NT2/D1 (cell line): ENCODE measurements at regions not wholly inside any gene's neighbourhood (a gene's known extent, or its start where the extent isn't known, plus 50 kb on each side); places are given as distances from the start of the nearest gene placed in this dataset.

Experiments
- DNase-seq: peaks from one replicate; pipeline ENCODE4 v3.0.0-alpha.2; 2011; ENCODE audit warnings: low read depth, low spot score
- H3K27me3 ChIP-seq: 2 replicates; pipeline ENCODE4 v1.6.0; 2011; ENCODE audit warnings: mild to moderate bottlenecking; ENCODE audit not compliant: insufficient read length, insufficient read depth
- H3K36me3 ChIP-seq: 2 replicates; pipeline ENCODE4 v1.6.1; 2011; ENCODE audit warnings: mild to moderate bottlenecking, low read length, mixed read lengths; ENCODE audit not compliant: insufficient read depth, insufficient read length
- H3K4me1 ChIP-seq: 2 replicates; pipeline ENCODE4 v1.5.1; 2011; ENCODE audit not compliant: insufficient read depth, insufficient read length
- H3K4me3 ChIP-seq: 2 replicates; pipeline ENCODE4 v1.5.1; 2011; ENCODE audit warnings: low read depth; ENCODE audit not compliant: insufficient read length
- H3K9ac ChIP-seq: 2 replicates; pipeline ENCODE4 v1.6.0; 2011; ENCODE audit warnings: low read depth; ENCODE audit not compliant: insufficient read length
- H3K9me3 ChIP-seq: 2 replicates; pipeline ENCODE4 v1.5.1; 2011; ENCODE audit warnings: mild to moderate bottlenecking, low read length; ENCODE audit not compliant: insufficient read depth
- SUZ12 ChIP-seq: IDR thresholded peaks from 2 replicates; pipeline ENCODE4 v1.6.1; 2011; ENCODE audit not compliant: insufficient read length, insufficient read depth; ENCODE audit errors: extremely low read depth
- YY1 ChIP-seq: IDR thresholded peaks from 2 replicates; pipeline ENCODE4 v1.6.1; 2011; ENCODE audit not compliant: insufficient read length, insufficient read depth
- ZNF274 ChIP-seq: IDR thresholded peaks from 2 replicates; pipeline ENCODE4 v1.6.1; 2011; ENCODE audit warnings: mild to moderate bottlenecking, low read depth, low read length

GRCh38 chr9:79857188-79857587 is 285.4 kb downstream of the TLE4 start:
- no peak for DNase-seq
- no peaks in the 10 kb centered on the region for H3K9me3 ChIP-seq
- TF ChIP-seq ZNF274: no peak
- TF ChIP-seq YY1: no peak
- no peak for TF ChIP-seq SUZ12
- no peaks in the 10 kb centered on the region for H3K27me3 ChIP-seq
- H3K4me3 ChIP-seq: no peak overlapping the region
- no peaks in the 10 kb centered on the region for H3K4me1 ChIP-seq
- no peaks in the 10 kb centered on the region for H3K36me3 ChIP-seq
- H3K9ac ChIP-seq: no peak overlapping the region

DNA sequence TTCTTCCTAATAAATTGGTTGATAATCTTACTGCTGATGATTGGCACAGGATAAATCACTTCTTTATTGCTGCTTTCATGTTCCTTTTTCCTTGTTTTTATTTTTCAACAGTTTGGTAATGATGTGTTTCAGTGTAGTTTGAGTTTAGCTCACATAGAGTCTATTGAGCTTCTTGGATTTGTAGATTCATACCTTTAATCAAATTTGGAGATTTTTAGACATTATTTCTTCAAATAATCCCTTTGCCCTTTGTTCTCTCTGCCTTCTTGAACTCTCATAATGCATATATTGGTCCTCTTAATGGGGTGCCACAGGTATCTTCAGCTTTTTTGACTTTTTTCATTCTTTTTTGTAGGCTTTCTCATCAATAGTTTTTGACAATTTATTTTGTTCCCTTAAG is 275.3 kb downstream of the TLE4 start:
- no peak for TF ChIP-seq SUZ12
- TF ChIP-seq ZNF274: no peak
- no peak for TF ChIP-seq YY1
- Histone ChIP-seq H3K9me3 (peaks cover 15% of the 10 kb centered on the region), H3K4me3 (no peak overlapping the region), H3K4me1 (no peaks in the 10 kb centered on the region), H3K9ac (no peak overlapping the region), H3K36me3 (no peaks in the 10 kb centered on the region), H3K27me3 (no peaks in the 10 kb centered on the region)
- DNase-seq: no peak

- Histone ChIP-seq H3K9ac (no peak overlapping the region), H3K27me3 (no peaks in the 10 kb centered on the region), H3K4me1 (no peaks in the 10 kb centered on the region), H3K4me3 (no peak overlapping the region), H3K9me3 (no peaks in the 10 kb centered on the region), H3K36me3 (no peaks in the 10 kb centered on the region)
- no peak for DNase-seq
- no peak for TF ChIP-seq YY1
- no peak for TF ChIP-seq SUZ12
- no peak for TF ChIP-seq ZNF274
Observed at GRCh38 chr9:79829566-79830302, 258.0 kb downstream of the TLE4 start.

GRCh38 chr9:79824265-79824664 is 252.5 kb downstream of the TLE4 start:
- no peaks in the 10 kb centered on the region for H3K4me1 ChIP-seq
- H3K36me3 ChIP-seq: no peaks in the 10 kb centered on the region
- no peak for DNase-seq
- no peaks in the 10 kb centered on the region for H3K27me3 ChIP-seq
- H3K9ac ChIP-seq: no peak overlapping the region
- no peak overlapping the region for H3K4me3 ChIP-seq
- H3K9me3 ChIP-seq: no peaks in the 10 kb centered on the region
- no peak for TF ChIP-seq YY1
- TF ChIP-seq SUZ12: no peak
- no peak for TF ChIP-seq ZNF274

- no peak overlapping the region for H3K4me3 ChIP-seq
- H3K9me3 ChIP-seq: no peaks in the 10 kb centered on the region
- TF ChIP-seq SUZ12 (no peak), YY1 (no peak), ZNF274 (no peak)
- H3K9ac ChIP-seq: no peak overlapping the region
- no peaks in the 10 kb centered on the region for H3K4me1 ChIP-seq
- no peak for DNase-seq
- no peaks in the 10 kb centered on the region for H3K27me3 ChIP-seq
- no peaks in the 10 kb centered on the region for H3K36me3 ChIP-seq
Observed at GRCh38 chr9:79817438-79818004, 245.8 kb downstream of the TLE4 start.

DNA sequence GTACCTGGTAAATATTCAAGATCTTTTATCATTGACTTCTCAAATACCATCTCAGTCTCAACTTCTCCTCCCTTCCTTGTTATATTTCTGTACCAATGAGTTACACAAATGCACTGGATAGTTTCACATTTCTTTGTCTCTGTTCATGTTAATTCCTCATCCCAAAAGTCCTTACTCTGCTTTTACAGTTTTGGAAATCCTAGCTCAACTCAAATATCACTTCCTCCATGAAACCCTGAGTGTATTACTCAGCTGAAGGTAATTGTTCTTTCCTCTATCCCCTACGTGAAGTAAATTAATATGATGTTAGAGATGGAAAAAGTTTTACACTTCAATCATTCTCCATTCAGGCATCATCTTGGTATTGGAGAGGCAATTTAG is 241.5 kb downstream of the TLE4 start:
- no peaks in the 10 kb centered on the region for H3K36me3 ChIP-seq
- H3K9me3 ChIP-seq: no peaks in the 10 kb centered on the region

DNA sequence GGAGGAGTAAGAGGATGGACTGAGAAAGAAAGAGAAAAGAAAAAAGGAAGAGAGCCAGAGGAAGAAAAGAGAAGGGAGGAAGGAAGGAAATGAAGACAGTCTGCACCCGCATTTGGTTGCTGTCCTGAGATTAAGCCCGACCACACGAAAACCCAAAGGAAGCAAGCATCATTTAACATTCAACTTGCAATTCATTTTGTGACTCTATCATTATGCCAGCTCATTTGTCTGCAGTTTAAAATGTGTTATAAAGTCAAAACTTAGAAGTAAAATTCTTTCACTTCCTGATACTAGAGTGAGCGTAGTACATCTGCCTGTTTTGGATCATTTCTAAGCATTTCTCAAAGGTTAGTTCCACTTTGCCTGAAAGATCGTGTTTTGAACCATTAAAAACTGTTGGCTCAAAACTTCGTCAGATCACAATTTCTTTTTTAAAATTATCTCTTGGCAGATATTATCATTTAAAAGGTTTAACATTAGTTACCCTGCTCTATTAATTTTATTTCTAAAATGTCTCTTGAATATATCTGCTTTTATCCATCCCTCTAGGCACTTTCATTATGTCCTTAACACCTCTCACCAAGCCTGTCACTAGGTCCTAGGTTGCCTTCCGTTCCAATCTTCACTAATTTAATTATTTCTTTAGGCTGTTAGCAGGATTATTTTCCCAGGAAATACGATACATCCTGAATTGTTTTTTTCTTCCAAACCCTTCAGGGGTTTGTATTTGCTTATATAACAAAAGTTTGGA is 240.9 kb downstream of the TLE4 start:
- no peak for DNase-seq
- no peak overlapping the region for H3K4me3 ChIP-seq

More for the DNA sequence above, 241.5 kb downstream of the TLE4 start:
- no peak overlapping the region for H3K9ac ChIP-seq
- no peak overlapping the region for H3K4me3 ChIP-seq
- no peaks in the 10 kb centered on the region for H3K27me3 ChIP-seq
- no peaks in the 10 kb centered on the region for H3K4me1 ChIP-seq
- no peak for DNase-seq
- TF ChIP-seq YY1: no peak
- no peak for TF ChIP-seq SUZ12
- TF ChIP-seq ZNF274: no peak

More for the DNA sequence above, 240.9 kb downstream of the TLE4 start:
- Histone ChIP-seq H3K9ac (no peak overlapping the region), H3K9me3 (no peaks in the 10 kb centered on the region), H3K4me1 (no peaks in the 10 kb centered on the region), H3K27me3 (no peaks in the 10 kb centered on the region), H3K36me3 (no peaks in the 10 kb centered on the region)
- TF ChIP-seq ZNF274: no peak
- no peak for TF ChIP-seq SUZ12
- TF ChIP-seq YY1: no peak
